ENCODE measurements at regions not wholly inside any gene's neighbourhood (a gene's known extent, or its start where the extent isn't known, plus 50 kb on each side); places are given as distances from the start of the nearest gene placed in this dataset.
A peak's percentile ranks its signal among the peaks of the same experiment; 100 is the strongest.

DNA sequence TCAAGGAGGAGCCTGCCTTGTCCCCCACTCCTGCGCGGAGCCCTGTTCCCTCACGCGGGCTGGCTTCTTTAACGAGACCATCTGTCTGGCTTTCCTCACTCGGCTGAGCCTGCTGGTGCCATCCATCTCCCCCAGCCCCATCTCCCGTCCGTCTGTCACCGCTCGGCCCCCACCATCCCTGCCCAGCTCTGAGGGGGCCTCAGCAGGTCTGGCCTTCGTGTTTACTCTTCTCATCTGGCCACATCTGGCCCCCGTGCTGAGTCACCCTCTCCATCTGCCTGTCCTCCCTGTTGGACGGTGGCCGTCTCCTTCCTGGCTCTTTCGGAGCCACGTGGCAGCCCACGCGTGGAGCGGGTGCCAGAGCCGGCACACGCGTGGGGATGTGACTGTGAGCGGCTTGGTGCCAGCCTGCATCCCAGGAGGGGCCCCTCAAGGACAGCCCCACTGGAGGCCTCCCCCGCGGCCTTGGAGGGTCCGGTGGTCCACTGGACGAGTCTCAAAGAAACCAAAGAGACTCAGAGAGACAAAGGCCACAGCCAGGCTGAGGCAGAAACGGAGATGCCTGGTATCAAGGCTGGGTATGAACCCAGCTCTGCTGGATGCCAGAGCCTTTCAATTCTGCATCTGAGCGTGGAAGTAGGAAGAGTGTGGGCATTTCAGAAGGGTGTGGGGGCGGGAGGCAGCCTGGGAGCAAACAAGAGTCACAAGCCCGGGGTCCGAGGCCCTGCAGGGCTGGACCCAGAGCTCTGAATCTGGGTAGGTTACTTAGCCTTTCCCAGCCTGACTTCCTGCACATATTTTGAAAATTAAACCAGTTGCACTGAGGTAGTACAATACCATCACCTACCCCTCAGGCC, 76.7 kb upstream of the UNC5A start:
- TF ChIP-seq TCF7L2 (IDR thresholded peaks at IDR 0.05; ENCODE audit: low read depth, low read length) (no peak), SIN3A (IDR thresholded peaks at IDR 0.05; ENCODE audit: borderline replicate concordance, insufficient read depth, low read depth, low read length) (no peak), POLR2AphosphoS5 (IDR thresholded peaks at IDR 0.05; ENCODE audit: low read depth, low read length) (no peak)
- TF ChIP-seq, protein P1, sequence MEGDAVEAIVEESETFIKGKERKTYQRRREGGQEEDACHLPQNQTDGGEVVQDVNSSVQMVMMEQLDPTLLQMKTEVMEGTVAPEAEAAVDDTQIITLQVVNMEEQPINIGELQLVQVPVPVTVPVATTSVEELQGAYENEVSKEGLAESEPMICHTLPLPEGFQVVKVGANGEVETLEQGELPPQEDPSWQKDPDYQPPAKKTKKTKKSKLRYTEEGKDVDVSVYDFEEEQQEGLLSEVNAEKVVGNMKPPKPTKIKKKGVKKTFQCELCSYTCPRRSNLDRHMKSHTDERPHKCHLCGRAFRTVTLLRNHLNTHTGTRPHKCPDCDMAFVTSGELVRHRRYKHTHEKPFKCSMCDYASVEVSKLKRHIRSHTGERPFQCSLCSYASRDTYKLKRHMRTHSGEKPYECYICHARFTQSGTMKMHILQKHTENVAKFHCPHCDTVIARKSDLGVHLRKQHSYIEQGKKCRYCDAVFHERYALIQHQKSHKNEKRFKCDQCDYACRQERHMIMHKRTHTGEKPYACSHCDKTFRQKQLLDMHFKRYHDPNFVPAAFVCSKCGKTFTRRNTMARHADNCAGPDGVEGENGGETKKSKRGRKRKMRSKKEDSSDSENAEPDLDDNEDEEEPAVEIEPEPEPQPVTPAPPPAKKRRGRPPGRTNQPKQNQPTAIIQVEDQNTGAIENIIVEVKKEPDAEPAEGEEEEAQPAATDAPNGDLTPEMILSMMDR (IDR thresholded peaks at IDR 0.05) = no peak
- TF ChIP-seq, protein P2, sequence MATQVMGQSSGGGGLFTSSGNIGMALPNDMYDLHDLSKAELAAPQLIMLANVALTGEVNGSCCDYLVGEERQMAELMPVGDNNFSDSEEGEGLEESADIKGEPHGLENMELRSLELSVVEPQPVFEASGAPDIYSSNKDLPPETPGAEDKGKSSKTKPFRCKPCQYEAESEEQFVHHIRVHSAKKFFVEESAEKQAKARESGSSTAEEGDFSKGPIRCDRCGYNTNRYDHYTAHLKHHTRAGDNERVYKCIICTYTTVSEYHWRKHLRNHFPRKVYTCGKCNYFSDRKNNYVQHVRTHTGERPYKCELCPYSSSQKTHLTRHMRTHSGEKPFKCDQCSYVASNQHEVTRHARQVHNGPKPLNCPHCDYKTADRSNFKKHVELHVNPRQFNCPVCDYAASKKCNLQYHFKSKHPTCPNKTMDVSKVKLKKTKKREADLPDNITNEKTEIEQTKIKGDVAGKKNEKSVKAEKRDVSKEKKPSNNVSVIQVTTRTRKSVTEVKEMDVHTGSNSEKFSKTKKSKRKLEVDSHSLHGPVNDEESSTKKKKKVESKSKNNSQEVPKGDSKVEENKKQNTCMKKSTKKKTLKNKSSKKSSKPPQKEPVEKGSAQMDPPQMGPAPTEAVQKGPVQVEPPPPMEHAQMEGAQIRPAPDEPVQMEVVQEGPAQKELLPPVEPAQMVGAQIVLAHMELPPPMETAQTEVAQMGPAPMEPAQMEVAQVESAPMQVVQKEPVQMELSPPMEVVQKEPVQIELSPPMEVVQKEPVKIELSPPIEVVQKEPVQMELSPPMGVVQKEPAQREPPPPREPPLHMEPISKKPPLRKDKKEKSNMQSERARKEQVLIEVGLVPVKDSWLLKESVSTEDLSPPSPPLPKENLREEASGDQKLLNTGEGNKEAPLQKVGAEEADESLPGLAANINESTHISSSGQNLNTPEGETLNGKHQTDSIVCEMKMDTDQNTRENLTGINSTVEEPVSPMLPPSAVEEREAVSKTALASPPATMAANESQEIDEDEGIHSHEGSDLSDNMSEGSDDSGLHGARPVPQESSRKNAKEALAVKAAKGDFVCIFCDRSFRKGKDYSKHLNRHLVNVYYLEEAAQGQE (IDR thresholded peaks at IDR 0.05; ENCODE audit: insufficient read depth in 1 of 2, low read depth in 2 of 2, low read length in 1 of 2) = no peak
- in situ Hi-C loops (cut with HindIII; ENCODE audit: low pct_unique_long_range_greater_than_20kb, low sequenced_read_pairs) = no loop called here
- Histone ChIP-seq H3K27me3 (ENCODE audit: control insufficient read depth, insufficient read depth, low read length) (peaks cover 5% of the 10 kb centered on the region), H3K36me3 (ENCODE audit: control insufficient read depth, insufficient read depth, low read length) (no peaks in the 10 kb centered on the region), H3K4me1 (ENCODE audit: control insufficient read depth, insufficient read depth, low read length) (no peaks in the 10 kb centered on the region), H3K9me3 (ENCODE audit: control insufficient read depth, insufficient read depth, low read depth, low read length) (no peaks in the 10 kb centered on the region), H3K4me3 (ENCODE audit: low read depth in 2 of 2, low read length in 2 of 2) (no peak overlapping the region), H3K27ac (ENCODE audit: low read length) (no peak overlapping the region)
- ChIA-PET POLR2A (no interaction called here), CTCF (no interaction called here)
- BruUV-seq (replicated peaks) = no TSS peak
- intact Hi-C loops (cut with micrococcal nuclease; ENCODE audit: unreplicated experiment) = no loop called here
- ATAC-seq (0 out of 2 replicates have a peak, but pooled peaks have one; percentile 19), DNase-seq (ENCODE audit: low read depth, low spot score) (no peak)

DNA sequence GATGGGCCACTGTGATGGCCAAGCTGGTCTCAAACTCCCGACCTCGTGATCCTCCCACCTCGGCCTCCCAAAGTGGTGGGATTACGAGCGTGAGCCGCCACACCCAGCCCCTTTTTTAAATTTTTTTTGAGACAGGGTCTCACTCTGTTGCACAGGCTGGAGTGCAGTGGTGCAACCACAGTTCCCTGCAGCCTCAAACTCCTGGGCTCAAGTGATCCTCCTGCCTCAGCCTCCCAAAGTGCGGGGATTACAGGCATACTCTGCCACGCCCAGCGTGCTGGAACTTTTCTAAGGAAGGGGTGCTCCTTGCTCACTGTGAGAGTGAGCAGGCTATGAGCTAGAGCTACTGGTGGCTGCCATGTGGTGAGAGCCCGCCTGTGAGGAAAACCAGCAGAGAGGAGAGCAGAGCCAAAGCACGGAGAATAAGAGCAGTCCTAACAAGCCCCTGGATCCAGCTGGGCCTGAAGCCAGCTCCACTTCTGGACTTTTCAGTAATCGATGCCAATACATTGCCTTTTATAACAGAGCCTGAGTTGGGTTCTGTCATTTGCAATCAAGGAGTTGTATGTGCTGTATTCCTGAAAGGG, 75.5 kb upstream of the UNC5A start:
- ChIA-PET POLR2A (no interaction called here), CTCF (no interaction called here)
- no TSS peak for BruUV-seq (replicated peaks)
- H3K27ac ChIP-seq (ENCODE audit: low read length) = no peak overlapping the region
- H3K4me1 ChIP-seq (ENCODE audit: control insufficient read depth, insufficient read depth, low read length) = no peaks in the 10 kb centered on the region
- H3K36me3 ChIP-seq (ENCODE audit: control insufficient read depth, insufficient read depth, low read length) = no peaks in the 10 kb centered on the region
- H3K27me3 ChIP-seq (ENCODE audit: control insufficient read depth, insufficient read depth, low read length) = peaks cover 5% of the 10 kb centered on the region
- H3K4me3 ChIP-seq (ENCODE audit: low read depth in 2 of 2, low read length in 2 of 2) = no peak overlapping the region
- DNase-seq (ENCODE audit: low read depth, low spot score) (no peak), ATAC-seq (no peak)
- TF ChIP-seq, protein P1 (IDR thresholded peaks at IDR 0.05) = no peak
- TF ChIP-seq, protein P2 (IDR thresholded peaks at IDR 0.05; ENCODE audit: insufficient read depth in 1 of 2, low read depth in 2 of 2, low read length in 1 of 2) = no peak
- no peak for TF ChIP-seq TCF7L2 (IDR thresholded peaks at IDR 0.05; ENCODE audit: low read depth, low read length)
- TF ChIP-seq POLR2AphosphoS5 (IDR thresholded peaks at IDR 0.05; ENCODE audit: low read depth, low read length) = no peak
- no peak for TF ChIP-seq SIN3A (IDR thresholded peaks at IDR 0.05; ENCODE audit: borderline replicate concordance, insufficient read depth, low read depth, low read length)
- intact Hi-C loops (cut with micrococcal nuclease; ENCODE audit: unreplicated experiment) = no loop called here
- H3K9me3 ChIP-seq (ENCODE audit: control insufficient read depth, insufficient read depth, low read depth, low read length) = no peaks in the 10 kb centered on the region
- in situ Hi-C loops (cut with HindIII; ENCODE audit: low pct_unique_long_range_greater_than_20kb, low sequenced_read_pairs) = no loop called here
